Fibroblast of lung (primary cell): ENCODE measurements at regions not wholly inside any gene's neighbourhood (a gene's known extent, or its start where the extent isn't known, plus 50 kb on each side); places are given as distances from the start of the nearest gene placed in this dataset.

ENCODE experiments used
- DNase-seq, 2 donors: peaks; one replicate each; pipeline versions ENCODE4 v3.0.0 to v3.0.0-alpha.2; 2010; ENCODE audit warnings: low read depth in 2 of 2
- H2AFZ ChIP-seq: 2 replicates; pipeline ENCODE4 v1.5.1; 2012; ENCODE audit warnings: low read length, control low read depth, inconsistent platforms
- H3K27ac ChIP-seq: 2 replicates; pipeline ENCODE4 v1.5.1; 2011; ENCODE audit warnings: low read length, control low read depth; ENCODE audit not compliant: insufficient read depth
- H3K27me3 ChIP-seq: 2 replicates; pipeline ENCODE4 v1.5.1; 2011; ENCODE audit warnings: mild to moderate bottlenecking, low read length; ENCODE audit not compliant: control insufficient read depth, insufficient read depth
- H3K36me3 ChIP-seq: 2 replicates; pipeline ENCODE4 v1.5.1; 2011; ENCODE audit warnings: low read length; ENCODE audit not compliant: control insufficient read depth, insufficient read depth
- H3K4me1 ChIP-seq: 2 replicates; pipeline ENCODE4 v1.5.1; 2011; ENCODE audit warnings: low read length; ENCODE audit not compliant: control insufficient read depth, insufficient read depth; ENCODE audit errors: extremely low read depth
- H3K4me2 ChIP-seq: 2 replicates; pipeline ENCODE4 v1.5.1; 2011; ENCODE audit warnings: low read length, control low read depth; ENCODE audit not compliant: insufficient read depth; ENCODE audit errors: extremely low read depth
- H3K4me3 ChIP-seq, 4 experiments: fragments of 200-600 bp in 1 of 4; sonication (generic) in 1 of 4; replicated peaks in 1 of 4; 2 replicates each; pipeline ENCODE4 v1.5.1; 2011 to 2016; ENCODE audit warnings: low read length in 4 of 4, low read depth in 3 of 4, mild to moderate bottlenecking in 3 of 4, control low read depth in 2 of 4, inconsistent platforms in 1 of 4, mixed read lengths in 1 of 4; ENCODE audit not compliant: insufficient read depth in 1 of 4; ENCODE audit errors: control extremely low read depth in 1 of 4
- H3K79me2 ChIP-seq: 2 replicates; pipeline ENCODE4 v1.5.1; 2012; ENCODE audit warnings: mild to moderate bottlenecking, low read length, inconsistent platforms; ENCODE audit not compliant: control insufficient read depth, insufficient read depth
- H3K9ac ChIP-seq: 2 replicates; pipeline ENCODE4 v1.5.1; 2011; ENCODE audit warnings: mild to moderate bottlenecking, low read length, control low read depth; ENCODE audit not compliant: insufficient read depth
- H3K9me3 ChIP-seq: 2 replicates; pipeline ENCODE4 v1.5.1; 2012; ENCODE audit warnings: low read depth, low read length; ENCODE audit not compliant: control insufficient read depth, insufficient read depth
- H4K20me1 ChIP-seq: 2 replicates; pipeline ENCODE4 v1.5.1; 2011; ENCODE audit warnings: low read length; ENCODE audit not compliant: control insufficient read depth, insufficient read depth; ENCODE audit errors: extremely low read depth
- CTCF ChIP-seq, 2 donors: IDR thresholded peaks in 1 of 2; conservative IDR thresholded peaks in 1 of 2; 1 replicate in 1 of 2; 2 replicates in 1 of 2; pipeline ENCODE4 v1.5.1; 2011 to 2012; ENCODE audit warnings: low read length in 2 of 2, control low read depth in 1 of 2, inconsistent platforms in 1 of 2, low read depth in 1 of 2, mild to moderate bottlenecking in 1 of 2
- EZH2 ChIP-seq: IDR thresholded peaks from 2 replicates; pipeline ENCODE4 v1.5.1; 2012; ENCODE audit warnings: low read length, control low read depth, mild to moderate bottlenecking; ENCODE audit errors: missing control alignments

DNA sequence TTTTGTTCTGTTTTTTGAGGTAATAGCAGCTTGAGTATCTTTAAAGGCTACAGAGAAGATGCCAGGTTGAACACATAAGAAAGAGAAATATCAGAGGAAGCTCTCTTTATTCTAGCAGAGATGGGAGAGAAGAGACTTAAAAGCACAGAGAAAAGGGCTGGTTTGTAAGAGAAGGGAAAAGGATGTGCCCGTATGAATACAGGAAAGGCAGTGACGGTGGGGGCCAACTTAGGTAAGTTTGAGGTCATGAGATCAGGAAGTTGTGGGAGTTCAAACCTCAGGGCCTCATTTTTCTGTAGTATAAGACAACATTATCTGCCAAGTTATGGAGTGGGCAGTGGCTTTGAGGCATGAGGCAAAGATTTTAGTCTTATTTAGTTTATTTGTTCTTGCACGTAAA, 121.3 kb upstream of the S100G start:
- TF ChIP-seq CTCF (conservative IDR thresholded peaks at IDR 0.05 in 1 of 2, IDR thresholded peaks at IDR 0.05 in 1 of 2; ENCODE audit: low read depth in 1 of 2, low read length in 2 of 2) = no peak
- no peak for TF ChIP-seq EZH2
- DNase-seq = no peak
- Histone ChIP-seq H3K4me1 (no peaks in the 10 kb centered on the region), H4K20me1 (no peaks in the 10 kb centered on the region), H3K27me3 (no peaks in the 10 kb centered on the region), H3K9me3 (no peaks in the 10 kb centered on the region), H3K79me2 (no peaks in the 10 kb centered on the region), H3K36me3 (no peaks in the 10 kb centered on the region), H3K4me2 (no peak overlapping the region), H3K9ac (no peak overlapping the region), H3K27ac (no peak overlapping the region), H3K4me3 (no peak overlapping the region), H2AFZ (no peak overlapping the region)
